ENCODE measurements at regions not wholly inside any gene's neighbourhood (a gene's known extent, or its start where the extent isn't known, plus 50 kb on each side); places are given as distances from the start of the nearest gene placed in this dataset.

DNA sequence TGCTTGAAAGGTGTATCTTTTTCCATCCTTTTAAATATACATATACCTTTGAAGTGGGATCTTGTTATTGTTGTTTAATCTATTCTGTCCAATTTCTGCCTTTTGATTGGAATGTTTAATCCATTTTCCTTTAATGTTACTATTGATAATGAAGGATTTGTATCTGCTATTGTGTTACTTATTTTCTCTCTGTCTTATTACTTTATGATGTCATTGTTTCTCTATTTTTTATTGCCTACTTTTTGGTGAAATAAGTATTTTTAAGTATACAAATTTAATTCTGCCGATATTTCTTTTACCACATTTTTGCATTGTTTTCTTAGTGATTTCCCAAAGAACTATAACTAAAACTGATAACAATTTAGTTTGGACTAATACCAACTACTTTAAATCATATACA lies 121.8 kb downstream of the RASSF9 start:
- H3K4me1 Mint-ChIP-seq (ENCODE audit: low read depth), result no peaks in the 10 kb centered on the region
- H3K9me3 Mint-ChIP-seq, result no peaks in the 10 kb centered on the region
- no peak overlapping the region for H3K4me3 Mint-ChIP-seq
- no peak overlapping the region for H3K27ac Mint-ChIP-seq
- no peaks in the 10 kb centered on the region for H3K4me1 ChIP-seq (ENCODE audit: insufficient read depth, low read length)
- intact Hi-C loops (cut with DNase I, micrococcal nuclease), result no loop called here
- H3K9me3 ChIP-seq (ENCODE audit: control insufficient read depth in 1 of 2, insufficient read depth in 1 of 2, low read length in 2 of 2), result peaks cover 0 to 10% of the 10 kb centered on the region in 2 experiments
- H3K27me3 ChIP-seq (ENCODE audit: control insufficient read depth in 1 of 2, insufficient read depth in 2 of 2, low read length in 2 of 2), result no peaks in the 10 kb centered on the region
- ATAC-seq (ENCODE audit: poor library complexity) (no peak), DNase-seq (no peak)
- TF ChIP-seq, protein P1, sequence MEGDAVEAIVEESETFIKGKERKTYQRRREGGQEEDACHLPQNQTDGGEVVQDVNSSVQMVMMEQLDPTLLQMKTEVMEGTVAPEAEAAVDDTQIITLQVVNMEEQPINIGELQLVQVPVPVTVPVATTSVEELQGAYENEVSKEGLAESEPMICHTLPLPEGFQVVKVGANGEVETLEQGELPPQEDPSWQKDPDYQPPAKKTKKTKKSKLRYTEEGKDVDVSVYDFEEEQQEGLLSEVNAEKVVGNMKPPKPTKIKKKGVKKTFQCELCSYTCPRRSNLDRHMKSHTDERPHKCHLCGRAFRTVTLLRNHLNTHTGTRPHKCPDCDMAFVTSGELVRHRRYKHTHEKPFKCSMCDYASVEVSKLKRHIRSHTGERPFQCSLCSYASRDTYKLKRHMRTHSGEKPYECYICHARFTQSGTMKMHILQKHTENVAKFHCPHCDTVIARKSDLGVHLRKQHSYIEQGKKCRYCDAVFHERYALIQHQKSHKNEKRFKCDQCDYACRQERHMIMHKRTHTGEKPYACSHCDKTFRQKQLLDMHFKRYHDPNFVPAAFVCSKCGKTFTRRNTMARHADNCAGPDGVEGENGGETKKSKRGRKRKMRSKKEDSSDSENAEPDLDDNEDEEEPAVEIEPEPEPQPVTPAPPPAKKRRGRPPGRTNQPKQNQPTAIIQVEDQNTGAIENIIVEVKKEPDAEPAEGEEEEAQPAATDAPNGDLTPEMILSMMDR (IDR thresholded peaks at IDR 0.05), result no peak
- H3K27ac ChIP-seq (ENCODE audit: low read depth in 1 of 2, low read length in 2 of 2), result no peak overlapping the region
- ChIA-PET CTCF (no interaction called here), POLR2A (no interaction called here)
- no peaks in the 10 kb centered on the region for H3K27me3 Mint-ChIP-seq
- no peaks in the 10 kb centered on the region for H3K36me3 Mint-ChIP-seq (ENCODE audit: low read depth)
- H3K36me3 ChIP-seq (ENCODE audit: insufficient read depth, low read length), result no peaks in the 10 kb centered on the region
- no peak overlapping the region for H3K4me3 ChIP-seq (ENCODE audit: low read length)

DNA sequence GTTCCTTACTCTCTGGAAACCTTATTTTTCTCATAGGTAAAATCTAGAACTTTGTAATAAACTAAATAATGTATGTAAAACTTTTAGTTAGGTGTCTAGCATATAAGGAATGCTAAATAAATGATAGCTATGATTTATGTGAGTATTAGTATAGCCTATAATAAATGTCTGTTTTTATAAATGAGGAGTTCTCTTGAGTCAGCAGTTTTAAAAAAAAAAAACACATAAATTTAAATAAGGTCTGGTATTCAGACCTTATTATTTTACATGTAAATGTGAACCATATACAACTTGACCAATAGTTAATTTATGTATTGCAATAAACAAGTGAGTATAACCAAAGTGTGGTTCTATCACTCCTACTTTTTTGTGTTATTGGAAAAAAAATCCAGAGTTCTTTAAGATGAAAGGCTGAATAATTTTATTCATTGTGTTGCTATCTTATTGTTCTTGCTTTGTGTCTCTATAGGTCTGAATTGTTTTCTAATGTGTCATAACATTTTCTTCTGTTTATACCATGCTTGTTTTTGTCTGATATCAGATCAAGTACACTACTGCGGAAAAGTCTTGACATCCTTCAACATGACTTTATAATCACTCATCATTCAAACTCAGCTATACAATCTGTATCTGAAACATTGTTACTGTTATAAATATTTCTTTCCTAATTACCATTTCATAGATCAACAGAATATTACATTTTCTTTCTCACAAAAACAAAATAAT lies 115.7 kb downstream of the RASSF9 start:
- POLR2A ChIA-PET, result no interaction called here
- intact Hi-C loops (cut with DNase I, micrococcal nuclease), result no loop called here
- H3K4me1 Mint-ChIP-seq (ENCODE audit: low read depth), result no peaks in the 10 kb centered on the region
- H3K4me3 Mint-ChIP-seq, result no peak overlapping the region
- TF ChIP-seq, protein P1 (IDR thresholded peaks at IDR 0.05), result no peak
- Histone ChIP-seq H3K9me3 (ENCODE audit: control insufficient read depth in 1 of 2, insufficient read depth in 1 of 2, low read length in 2 of 2) (peaks cover 0 to 4% of the 10 kb centered on the region in 2 experiments), H3K4me1 (ENCODE audit: insufficient read depth, low read length) (no peaks in the 10 kb centered on the region), H3K27me3 (ENCODE audit: control insufficient read depth in 1 of 2, insufficient read depth in 2 of 2, low read length in 2 of 2) (no peaks in the 10 kb centered on the region), H3K36me3 (ENCODE audit: insufficient read depth, low read length) (no peaks in the 10 kb centered on the region), H3K27ac (ENCODE audit: low read depth in 1 of 2, low read length in 2 of 2) (no peak overlapping the region), H3K4me3 (ENCODE audit: low read length) (no peak overlapping the region)
- no peak overlapping the region for H3K27ac Mint-ChIP-seq
- CTCF ChIA-PET, result no interaction called here
- DNase-seq (no peak), ATAC-seq (ENCODE audit: poor library complexity) (no peak)
- no peaks in the 10 kb centered on the region for H3K9me3 Mint-ChIP-seq
- no peaks in the 10 kb centered on the region for H3K36me3 Mint-ChIP-seq (ENCODE audit: low read depth)
- H3K27me3 Mint-ChIP-seq, result no peaks in the 10 kb centered on the region

DNA sequence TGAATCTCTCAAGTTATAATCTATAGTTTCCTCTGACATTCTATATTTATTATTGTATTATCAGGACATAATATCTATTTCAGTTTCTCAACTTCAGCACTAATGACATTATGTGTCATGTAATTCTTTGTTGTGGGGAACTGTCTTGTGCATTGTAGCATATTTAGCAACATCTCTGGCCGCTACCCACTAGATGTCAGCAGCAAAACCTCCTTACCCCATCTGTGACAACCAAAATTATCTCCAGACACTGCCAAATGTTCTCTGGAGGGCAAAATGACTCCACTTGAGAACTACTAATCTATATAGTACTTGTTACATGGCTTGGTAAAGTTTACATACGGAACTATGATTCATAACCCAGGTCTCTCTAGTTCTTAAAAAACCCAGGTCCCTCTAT lies 110.2 kb downstream of the RASSF9 start:
- intact Hi-C loops (cut with DNase I, micrococcal nuclease), result no loop called here
- Histone ChIP-seq H3K9me3 (ENCODE audit: control insufficient read depth in 1 of 2, insufficient read depth in 1 of 2, low read length in 2 of 2) (peaks cover 0 to 4% of the 10 kb centered on the region in 2 experiments), H3K27ac (ENCODE audit: low read depth in 1 of 2, low read length in 2 of 2) (no peak overlapping the region), H3K27me3 (ENCODE audit: control insufficient read depth in 1 of 2, insufficient read depth in 2 of 2, low read length in 2 of 2) (no peaks in the 10 kb centered on the region), H3K4me1 (ENCODE audit: insufficient read depth, low read length) (no peaks in the 10 kb centered on the region), H3K4me3 (ENCODE audit: low read length) (no peak overlapping the region), H3K36me3 (ENCODE audit: insufficient read depth, low read length) (no peaks in the 10 kb centered on the region)
- DNase-seq (no peak), ATAC-seq (ENCODE audit: poor library complexity) (no peak)
- Mint-ChIP-seq H3K4me1 (ENCODE audit: low read depth) (no peaks in the 10 kb centered on the region), H3K36me3 (ENCODE audit: low read depth) (no peaks in the 10 kb centered on the region), H3K27me3 (no peaks in the 10 kb centered on the region), H3K27ac (no peak overlapping the region), H3K4me3 (no peak overlapping the region), H3K9me3 (peaks cover 5% of the 10 kb centered on the region)
- CTCF ChIA-PET, result no interaction called here
- TF ChIP-seq, protein P1 (IDR thresholded peaks at IDR 0.05), result no peak
- POLR2A ChIA-PET, result no interaction called here
